GM18951 (cell line): ENCODE measurements at regions not wholly inside any gene's neighbourhood (a gene's known extent, or its start where the extent isn't known, plus 50 kb on each side); places are given as distances from the start of the nearest gene placed in this dataset.

Source experiments
- POLR2A ChIP-seq: IDR thresholded peaks from 4 replicates; pipeline ENCODE4 v1.6.1; 2011; ENCODE audit warnings: mild to moderate bottlenecking; ENCODE audit not compliant: insufficient read length, insufficient read depth; ENCODE audit errors: extremely low read depth
- in situ Hi-C: fragments of 300-500 bp; cut with MboI; formaldehyde crosslinking; loops from one replicate; pipeline ENCODE4 v1.12.0; 2022; ENCODE audit warnings: low sequenced_read_pairs, mixed read lengths, inconsistent platforms; ENCODE audit not compliant: unreplicated experiment

GRCh38 chr17:70527364-70527888 is 358.1 kb downstream of the KCNJ2 start:
- in situ Hi-C loops, result no loop called here
- TF ChIP-seq POLR2A, result no peak

- TF ChIP-seq POLR2A, result no peak
- in situ Hi-C loops, result no loop called here
Observed at GRCh38 chr17:70533427-70533826, 364.1 kb downstream of the KCNJ2 start.

GRCh38 chr17:70535986-70536385 is 366.7 kb downstream of the KCNJ2 start:
- in situ Hi-C loops, result no loop called here
- TF ChIP-seq POLR2A, result no peak

- no peak for TF ChIP-seq POLR2A
- in situ Hi-C loops, result no loop called here
Observed at GRCh38 chr17:70539132-70539924, 370.0 kb downstream of the KCNJ2 start.

- no peak for TF ChIP-seq POLR2A
- in situ Hi-C loops, result no loop called here
Observed at GRCh38 chr17:70542876-70543275, 373.5 kb downstream of the KCNJ2 start.

GRCh38 chr17:70544317-70544716 is 375.0 kb downstream of the KCNJ2 start:
- no peak for TF ChIP-seq POLR2A

GRCh38 chr17:70552230-70552981 is 383.1 kb downstream of the KCNJ2 start:
- TF ChIP-seq POLR2A, result no peak
- in situ Hi-C loops, result loop anchor here (25.0 kb wide), 1 partner anchor 990 kb away; no protein-coding TSS in a partner anchor

More at GRCh38 chr17:70544317-70544716, 375.0 kb downstream of the KCNJ2 start:
- in situ Hi-C loops, result no loop called here

GRCh38 chr17:70552982-70553334 is 383.6 kb downstream of the KCNJ2 start:
- TF ChIP-seq POLR2A, result no peak
- in situ Hi-C loops, result loop anchor here (25.0 kb wide), 1 partner anchor 991 kb away; no protein-coding TSS in a partner anchor

- TF ChIP-seq POLR2A, result no peak
- in situ Hi-C loops, result loop anchor here (25.0 kb wide), 1 partner anchor 993 kb away; no protein-coding TSS in a partner anchor
Observed at GRCh38 chr17:70555723-70556122, 386.4 kb downstream of the KCNJ2 start.

GRCh38 chr17:70558821-70559220 is 389.5 kb downstream of the KCNJ2 start:
- TF ChIP-seq POLR2A, result no peak
- in situ Hi-C loops, result loop anchor here (25.0 kb wide), 1 partner anchor 997 kb away; no protein-coding TSS in a partner anchor

GRCh38 chr17:70560471-70560870 is 391.1 kb downstream of the KCNJ2 start:
- in situ Hi-C loops, result loop anchor here (25.0 kb wide), 1 partner anchor 998 kb away; no protein-coding TSS in a partner anchor
- TF ChIP-seq POLR2A, result no peak

- in situ Hi-C loops, result loop anchor here (25.0 kb wide), 1 partner anchor 1000 kb away; no protein-coding TSS in a partner anchor
- no peak for TF ChIP-seq POLR2A
Observed at GRCh38 chr17:70562137-70562536, 392.8 kb downstream of the KCNJ2 start.

- in situ Hi-C loops, result loop anchor here (25.0 kb wide), 1 partner anchor 1001 kb away; no protein-coding TSS in a partner anchor
Observed at GRCh38 chr17:70563281-70563820, 394.0 kb downstream of the KCNJ2 start.

More at GRCh38 chr17:70563281-70563820, 394.0 kb downstream of the KCNJ2 start:
- no peak for TF ChIP-seq POLR2A
